CD4-positive, alpha-beta T cell treated with Interleukin-2 at 100 ng/mL for 4 hours (primary cell): ENCODE measurements at regions not wholly inside any gene's neighbourhood (a gene's known extent, or its start where the extent isn't known, plus 50 kb on each side); places are given as distances from the start of the nearest gene placed in this dataset.
"Not testable (repeated sequence)": the region's sequence is repeated elsewhere in the genome, so short reads cannot be mapped to it uniquely, and the experiment has no call there.

Source experiments
- DNase-seq: peaks from one replicate; pipeline ENCODE4 v3.0.0-alpha.2; 2020; ENCODE audit warnings: low spot score

GRCh38 chr7:17558135-17558534 is 259.7 kb downstream of the AHR start:
- DNase-seq, result no peak

DNA sequence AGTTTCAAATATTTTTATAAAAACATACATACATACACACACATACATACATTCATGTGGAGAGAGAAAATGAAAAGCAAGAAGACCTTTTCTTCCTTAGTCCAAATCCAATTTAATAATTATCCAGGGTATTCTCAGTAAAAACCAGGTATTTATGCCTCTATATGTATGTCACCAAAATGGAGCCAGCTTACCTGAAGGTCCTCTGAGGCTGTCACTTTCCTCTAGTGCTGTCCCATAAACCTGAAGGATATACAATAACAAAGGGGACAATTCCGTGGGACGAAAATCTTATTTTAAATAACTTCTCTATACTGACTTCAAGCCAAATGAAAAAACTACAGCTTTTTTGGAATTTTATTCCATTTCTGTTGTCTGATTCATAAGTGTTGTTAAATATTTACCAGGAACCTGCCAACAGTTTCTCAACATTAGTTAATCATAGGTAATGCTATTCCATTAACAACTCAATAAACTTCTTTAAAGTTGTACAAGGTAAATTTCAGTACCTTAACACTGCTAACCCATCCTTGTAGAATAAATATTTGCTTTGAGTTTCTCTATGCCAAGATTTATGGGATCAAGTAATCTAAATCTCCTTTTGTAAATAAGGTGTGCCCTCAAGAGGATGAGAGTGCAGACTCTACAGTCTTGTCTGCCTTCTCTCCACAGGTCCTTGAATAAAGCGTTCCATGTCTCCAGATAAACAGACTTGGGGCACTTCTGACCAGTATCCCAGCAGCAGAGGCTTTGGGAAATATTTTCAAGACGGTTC is 260.3 kb downstream of the AHR start:
- no peak for DNase-seq

DNA sequence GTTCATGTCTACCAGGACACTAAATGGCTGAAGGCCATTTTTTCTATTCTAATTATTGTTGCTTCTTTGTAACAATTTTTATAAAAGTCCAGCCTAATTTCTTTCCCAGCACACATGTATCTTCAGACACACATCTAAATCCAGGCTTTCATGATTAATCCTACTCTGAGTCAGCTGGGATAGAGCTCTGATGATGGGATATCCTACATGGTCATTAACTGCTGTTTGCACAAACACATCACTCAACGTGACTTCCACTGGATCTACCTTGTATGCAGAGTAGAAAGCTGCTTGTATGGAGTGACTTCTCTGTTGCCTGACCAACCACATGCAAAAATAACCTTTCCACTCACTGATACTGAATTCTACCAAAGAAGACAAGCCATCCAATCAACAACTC is 260.9 kb downstream of the AHR start:
- DNase-seq, result no peak

- DNase-seq, result no peak
Observed at GRCh38 chr7:17560516-17560915, 262.1 kb downstream of the AHR start.

- DNase-seq, result no peak
Observed at GRCh38 chr7:17560966-17561365, 262.5 kb downstream of the AHR start.

DNA sequence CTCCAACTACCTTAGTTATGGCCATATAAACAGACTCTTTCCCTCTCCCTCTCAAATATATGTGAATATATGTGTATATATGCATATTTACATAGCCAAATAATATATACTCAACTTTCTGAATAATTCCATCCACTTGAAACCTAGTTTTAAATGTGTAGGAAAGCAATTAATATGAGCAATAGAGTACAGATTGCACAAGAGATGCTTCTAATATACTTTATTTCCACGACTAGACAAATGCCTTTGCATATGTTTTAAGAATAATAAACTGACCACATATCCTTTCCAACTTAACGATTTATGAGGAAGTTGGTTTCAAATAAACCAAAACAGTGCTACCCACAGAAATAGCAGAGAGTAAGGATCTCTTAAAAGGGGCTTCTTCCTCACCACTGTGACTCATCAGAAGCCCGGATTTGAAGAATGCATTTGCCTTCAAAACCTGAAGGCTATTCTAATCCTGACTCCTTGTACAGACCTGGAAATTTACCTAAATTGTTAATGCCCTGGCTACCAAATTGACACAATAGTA is 266.3 kb downstream of the AHR start:
- no peak for DNase-seq

DNA sequence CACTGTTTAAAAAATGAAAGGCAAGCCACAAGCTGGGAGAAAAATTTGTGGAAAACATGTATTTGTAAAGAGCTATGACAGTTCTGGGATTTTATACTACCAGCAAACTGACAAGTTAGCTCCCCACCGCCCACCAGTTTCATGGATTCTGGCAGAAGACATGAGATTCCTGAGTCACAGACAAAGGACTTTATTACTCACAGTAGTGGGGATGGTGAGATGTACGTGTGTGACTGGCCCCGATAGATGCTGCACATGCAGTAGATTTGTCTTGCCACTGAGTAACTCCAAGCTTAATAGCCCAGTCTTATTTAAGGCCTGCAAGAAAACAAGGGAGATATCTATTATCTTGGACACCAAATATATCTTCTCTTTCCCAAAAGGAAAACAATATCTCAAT is 281.7 kb downstream of the AHR start:
- DNase-seq, result no peak

DNA sequence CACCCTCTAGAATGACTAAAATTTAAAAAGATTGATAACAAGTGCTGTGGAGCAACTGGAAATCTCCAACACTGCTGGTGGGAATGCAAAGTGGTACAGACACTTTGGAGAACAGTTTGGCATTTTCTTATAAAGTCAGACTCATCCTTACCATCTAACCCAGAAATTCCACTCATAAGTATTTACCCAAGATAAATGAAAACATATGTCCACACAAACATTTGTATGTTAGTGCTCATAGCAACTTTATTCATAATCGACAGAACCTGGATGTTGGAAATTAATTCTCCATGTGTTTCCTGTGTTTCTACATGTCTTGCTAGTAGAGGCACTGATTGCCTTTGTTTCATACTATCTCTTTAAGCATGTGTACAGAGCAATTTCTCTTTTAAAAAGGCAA is 282.4 kb downstream of the AHR start:
- DNase-seq, result no peak

DNA sequence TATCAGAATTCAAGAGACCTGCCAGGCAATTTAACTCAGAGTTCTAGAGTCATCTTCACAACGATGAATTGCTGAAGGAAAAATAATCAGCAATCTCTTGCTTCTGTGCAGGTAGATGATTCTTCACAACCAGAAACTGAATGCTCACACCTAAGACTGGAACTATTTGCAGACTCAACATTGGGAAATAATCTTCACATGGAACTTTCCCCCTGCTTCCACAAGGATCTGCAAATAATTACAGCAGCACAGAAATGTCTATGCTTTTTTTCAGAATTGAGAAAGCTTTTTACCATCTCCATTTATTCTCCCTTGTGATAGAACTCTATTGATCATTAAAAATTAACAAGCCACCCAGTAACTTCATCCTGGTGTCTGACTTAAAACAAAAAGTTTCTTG is 282.8 kb downstream of the AHR start:
- DNase-seq, result no peak

DNA sequence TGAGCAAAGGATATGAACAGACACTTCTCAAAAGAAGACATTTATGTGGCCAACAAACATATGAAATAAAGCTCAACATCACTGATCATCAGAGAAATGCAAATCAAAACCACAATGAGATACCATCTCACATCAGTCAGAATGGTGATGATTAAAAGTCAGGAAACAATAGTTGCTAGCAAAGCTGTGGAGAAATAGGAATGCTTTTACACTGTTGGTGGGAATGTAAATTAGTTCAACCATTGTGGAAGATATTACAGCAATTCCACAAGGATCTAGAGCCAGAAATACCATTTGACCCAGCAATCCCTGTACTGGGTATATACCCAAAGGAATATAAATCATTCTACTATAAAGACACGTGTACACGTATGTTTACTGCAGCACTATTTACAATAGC is 284.2 kb downstream of the AHR start:
- DNase-seq, result not testable (repeated sequence)

DNA sequence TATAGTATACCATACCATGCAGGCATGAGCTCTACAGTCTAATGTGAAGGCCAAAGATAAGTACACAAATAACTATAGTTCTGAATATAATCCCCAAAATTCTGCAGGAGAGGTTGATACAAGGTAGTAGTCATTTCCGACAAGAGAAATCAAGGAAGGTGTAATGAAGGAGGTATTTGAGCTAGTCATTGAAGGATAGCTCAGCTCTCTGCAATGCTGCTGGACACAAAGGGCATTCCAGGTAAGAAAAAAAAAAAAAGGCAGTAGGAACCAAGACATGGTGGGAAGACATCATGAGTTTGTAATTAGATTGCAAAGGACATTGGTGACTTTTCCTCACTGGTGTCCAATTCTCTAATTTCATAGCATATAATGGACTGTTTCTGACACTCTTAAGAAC is 285.3 kb downstream of the AHR start:
- no peak for DNase-seq

DNA sequence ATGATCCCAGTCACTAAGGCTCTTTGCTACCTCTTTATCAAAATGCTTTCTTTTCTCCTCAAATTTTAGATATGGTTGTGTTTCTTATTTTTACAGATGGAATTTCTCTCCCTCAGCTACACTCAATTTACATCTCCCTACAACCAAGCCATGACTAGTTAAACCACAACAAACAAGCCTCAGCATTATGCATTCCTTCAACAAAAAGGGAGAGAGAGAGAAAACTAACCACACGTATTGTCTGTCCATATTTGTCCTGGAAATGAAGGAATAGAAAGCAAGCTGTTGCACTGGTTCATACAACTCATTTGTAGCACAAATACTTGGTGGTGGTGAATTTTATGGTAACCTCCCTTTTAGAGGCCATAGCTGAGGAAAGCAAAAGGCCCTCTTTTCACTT is 286.4 kb downstream of the AHR start:
- no peak for DNase-seq

GRCh38 chr7:17586711-17587110 is 288.3 kb downstream of the AHR start:
- no peak for DNase-seq

DNA sequence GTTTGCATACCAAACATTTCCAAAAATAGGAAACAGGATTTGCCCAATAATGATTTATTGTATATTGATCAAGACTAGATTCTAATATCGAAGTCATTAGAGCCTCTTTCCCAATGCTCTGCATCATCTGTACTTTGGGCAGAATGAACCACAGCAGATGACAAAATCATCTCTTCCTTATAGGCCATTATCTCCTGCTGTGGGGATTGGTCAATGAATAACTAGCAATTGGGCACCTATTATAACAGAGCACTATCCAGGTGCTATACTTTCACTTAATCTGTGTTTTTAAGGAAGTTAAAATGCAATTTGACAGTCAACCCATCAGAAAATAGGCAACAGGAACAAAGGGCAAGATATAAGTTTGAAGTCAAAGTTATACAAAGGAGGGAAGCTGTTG is 290.3 kb downstream of the AHR start:
- DNase-seq, result no peak

DNA sequence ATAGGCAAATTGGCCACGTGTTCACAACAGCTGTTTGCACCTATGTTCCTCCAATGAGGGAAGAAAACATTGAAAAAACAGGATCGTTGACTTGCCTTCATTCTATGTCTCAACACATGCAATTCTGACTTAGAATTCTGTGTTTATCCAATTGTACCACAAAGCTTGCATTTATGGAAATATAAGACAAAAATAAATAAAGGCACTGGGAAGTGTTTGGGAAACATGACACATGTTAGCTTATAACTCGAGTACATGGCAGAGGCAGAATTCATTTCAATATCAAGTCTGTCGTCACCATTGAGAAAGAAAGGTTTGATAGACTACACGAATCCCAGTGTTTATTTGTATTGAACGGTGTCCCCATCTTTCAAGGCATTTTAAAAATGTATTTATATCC is 291.2 kb downstream of the AHR start:
- DNase-seq, result no peak

DNA sequence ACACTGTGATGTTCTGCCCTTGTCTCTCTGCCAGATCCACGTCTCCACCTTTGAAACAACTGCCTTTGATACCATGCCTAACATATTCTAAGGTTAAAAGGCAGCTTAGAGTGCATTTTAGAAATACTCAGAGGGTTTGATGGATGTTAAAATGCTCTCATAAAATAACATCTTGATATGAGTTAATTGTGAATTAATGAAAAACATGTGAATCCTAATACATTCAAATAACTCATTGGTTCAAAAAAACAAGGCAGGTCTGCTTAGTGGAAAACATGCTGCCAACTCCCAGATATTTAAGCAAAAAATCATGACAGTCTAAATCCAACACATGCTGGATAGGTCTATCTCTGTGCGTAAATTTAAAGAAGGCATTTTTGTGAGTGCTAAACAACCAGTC is 291.8 kb downstream of the AHR start:
- no peak for DNase-seq

GRCh38 chr7:17593819-17594419 is 295.5 kb downstream of the AHR start:
- no peak for DNase-seq

DNA sequence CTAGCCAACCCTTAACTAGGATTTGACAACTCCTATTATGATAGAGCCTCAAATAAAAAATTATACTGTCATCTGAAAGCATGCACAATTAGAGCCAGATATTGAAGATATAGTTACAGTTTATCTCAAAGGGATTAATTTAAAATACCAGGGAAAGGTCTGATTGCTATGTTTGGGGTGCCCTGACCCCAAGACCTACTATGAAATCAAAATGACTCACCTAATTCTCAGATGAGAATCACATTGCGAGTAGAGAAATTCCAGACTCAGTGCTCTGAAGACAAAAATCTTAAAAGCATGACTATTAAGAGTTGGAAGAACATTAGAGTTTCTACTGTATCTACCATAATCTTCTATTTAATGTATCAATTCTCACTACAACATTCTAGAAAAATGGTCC is 297.1 kb downstream of the AHR start:
- DNase-seq, result no peak

- DNase-seq, result no peak
Observed at GRCh38 chr7:17598305-17598704, 299.9 kb downstream of the AHR start.

GRCh38 chr7:17598846-17599245 is 300.4 kb downstream of the AHR start:
- no peak for DNase-seq

DNA sequence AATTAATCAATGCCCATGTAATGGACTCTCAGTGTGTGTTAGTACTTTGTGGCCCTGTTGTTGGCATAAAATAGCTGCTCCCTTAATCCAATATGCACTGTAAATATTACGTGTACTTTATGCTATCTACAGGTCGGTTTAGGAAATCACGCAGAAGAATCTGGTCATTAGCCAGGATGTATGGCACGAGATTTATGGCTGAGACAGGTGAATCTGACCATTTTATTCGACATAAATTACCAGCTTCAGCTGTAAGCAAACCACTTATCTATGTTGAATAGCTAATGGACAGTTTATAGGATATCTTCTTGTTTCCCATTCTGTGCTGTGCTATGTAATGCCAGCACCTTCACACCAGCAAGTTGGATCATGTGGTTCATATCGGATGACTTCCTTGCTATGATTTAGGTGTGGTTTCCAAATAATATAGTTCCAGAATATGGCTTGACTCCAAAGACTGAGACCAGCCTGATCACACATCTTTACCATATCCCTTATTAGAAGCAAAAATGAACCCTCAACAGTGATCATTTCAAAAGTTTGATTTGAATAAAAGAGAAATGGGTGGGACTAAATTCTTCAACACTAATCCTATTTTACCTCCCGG is 301.4 kb downstream of the AHR start:
- no peak for DNase-seq

GRCh38 chr7:17600340-17600752 is 301.9 kb downstream of the AHR start:
- DNase-seq, result no peak

- DNase-seq, result no peak
Observed at GRCh38 chr7:17601921-17602320, 303.5 kb downstream of the AHR start.
